ENCODE measurements at regions not wholly inside any gene's neighbourhood (a gene's known extent, or its start where the extent isn't known, plus 50 kb on each side); places are given as distances from the start of the nearest gene placed in this dataset.
A peak's percentile ranks its signal among the peaks of the same experiment; 100 is the strongest.

- DNase-seq, result no peak
Measured at GRCh38 chr13:44224450-44225149, 149.0 kb upstream of the SERP2 start.

GRCh38 chr13:44229371-44230030 lies 144.1 kb upstream of the SERP2 start:
- DNase-seq, result no peak

- no peak for DNase-seq
Measured at GRCh38 chr13:44230071-44230470, 143.6 kb upstream of the SERP2 start.

DNA sequence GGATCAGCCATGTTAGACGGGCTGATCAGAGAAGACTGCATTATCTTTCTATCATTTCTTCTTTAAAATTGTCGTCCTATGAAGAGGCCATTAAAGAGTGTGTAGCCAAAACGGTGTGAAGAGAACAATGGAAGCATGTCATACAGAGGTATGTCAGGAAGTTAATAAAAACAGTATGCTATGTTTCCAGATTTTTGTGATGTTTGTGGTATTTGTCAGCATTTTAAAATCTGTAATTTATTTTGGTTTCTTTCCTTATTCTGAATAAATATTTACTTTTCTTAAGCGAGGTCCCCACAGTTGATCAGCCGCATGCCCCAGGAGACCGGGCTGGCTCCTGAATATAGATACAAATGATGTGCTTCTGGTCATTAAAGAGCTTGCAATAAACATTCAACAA lies 142.9 kb upstream of the SERP2 start:
- DNase-seq, result no peak

DNA sequence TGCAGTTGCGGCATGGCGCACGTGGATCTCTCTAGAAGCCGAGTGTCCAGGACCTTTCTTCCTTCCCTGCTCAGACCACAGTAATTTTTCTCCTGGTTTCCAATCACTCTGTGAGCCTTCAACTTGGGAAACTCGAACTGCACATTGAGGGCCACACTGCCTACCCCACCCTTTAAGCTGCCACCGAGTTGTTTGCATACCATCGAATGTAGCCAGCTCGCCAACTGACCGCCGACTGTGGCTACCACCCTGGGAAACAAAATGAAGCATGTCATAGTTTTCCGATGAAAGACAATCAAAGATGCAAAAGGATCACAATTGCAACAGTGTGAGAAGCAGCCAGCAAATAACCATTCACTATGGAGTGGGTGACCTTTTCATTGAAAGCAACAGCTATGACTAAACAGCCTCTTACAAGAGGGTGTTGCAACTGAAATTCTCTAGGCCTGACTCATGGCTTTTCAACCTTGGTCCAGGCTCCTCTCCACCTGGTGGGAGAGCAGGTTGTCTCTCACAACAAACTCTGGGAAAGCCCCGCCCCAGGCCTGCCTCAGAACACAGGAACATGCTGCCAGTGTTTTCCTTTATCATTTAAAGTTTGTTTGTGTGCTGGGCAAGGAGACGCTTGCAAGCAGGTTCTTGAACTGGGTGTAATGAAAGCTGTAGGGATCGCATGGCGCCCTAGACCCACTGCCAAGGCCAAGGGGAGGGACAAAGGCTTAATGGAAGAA lies 141.7 kb upstream of the SERP2 start:
- DNase-seq, result peak; percentile 37 to 64

DNA sequence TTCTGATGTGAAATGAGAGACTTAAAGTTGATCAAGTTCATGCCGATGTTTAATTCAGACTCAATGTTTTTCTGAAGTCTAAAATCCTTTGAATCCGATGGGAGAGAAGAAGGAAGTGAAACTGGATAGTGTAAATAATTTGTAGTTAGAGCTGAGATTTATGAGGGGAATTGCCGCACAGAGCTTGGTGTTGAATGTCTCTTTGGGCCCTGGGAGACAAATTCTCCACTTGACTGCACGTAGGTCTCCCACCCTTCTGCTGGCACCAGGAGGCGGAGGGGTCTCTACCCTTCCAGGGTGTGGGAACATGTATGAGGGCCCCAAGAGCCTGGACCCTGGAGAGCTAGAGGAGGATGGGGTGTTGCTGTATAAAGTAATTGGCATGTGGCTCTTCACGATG lies 140.8 kb upstream of the SERP2 start:
- DNase-seq, result peak; percentile 22 to 31

- no peak for DNase-seq
Measured at GRCh38 chr13:44234566-44234965, 139.1 kb upstream of the SERP2 start.

- DNase-seq, result peak; percentile 66 to 70
Measured at GRCh38 chr13:44236370-44236769, 137.3 kb upstream of the SERP2 start.

GRCh38 chr13:44236801-44237207 lies 136.8 kb upstream of the SERP2 start:
- DNase-seq, result peak; percentile 38 to 61

DNA sequence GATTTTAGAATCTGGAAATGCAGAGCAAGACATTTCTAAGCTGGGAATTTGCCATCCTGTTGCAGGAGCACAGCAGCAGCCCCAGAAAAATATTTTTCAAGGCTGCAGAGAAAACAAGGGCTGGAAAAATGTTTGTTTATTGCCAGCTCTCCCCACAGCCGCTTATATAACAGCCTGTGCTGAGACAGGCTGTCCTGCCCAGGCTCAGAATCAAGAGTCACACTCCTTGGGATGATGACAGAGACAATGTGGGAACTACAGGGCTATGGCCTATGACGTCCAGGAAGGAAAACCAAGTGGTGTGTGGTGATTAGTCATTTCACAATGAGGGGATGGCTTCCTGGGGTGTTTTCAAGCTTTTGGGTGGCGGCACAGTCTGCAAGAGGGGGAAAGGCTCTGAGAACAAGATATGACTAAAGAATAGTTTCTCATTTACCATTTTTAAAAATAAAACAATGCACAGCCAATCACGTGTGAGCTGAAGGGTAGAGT lies 136.3 kb upstream of the SERP2 start:
- DNase-seq, result peak; percentile 90 to 96

DNA sequence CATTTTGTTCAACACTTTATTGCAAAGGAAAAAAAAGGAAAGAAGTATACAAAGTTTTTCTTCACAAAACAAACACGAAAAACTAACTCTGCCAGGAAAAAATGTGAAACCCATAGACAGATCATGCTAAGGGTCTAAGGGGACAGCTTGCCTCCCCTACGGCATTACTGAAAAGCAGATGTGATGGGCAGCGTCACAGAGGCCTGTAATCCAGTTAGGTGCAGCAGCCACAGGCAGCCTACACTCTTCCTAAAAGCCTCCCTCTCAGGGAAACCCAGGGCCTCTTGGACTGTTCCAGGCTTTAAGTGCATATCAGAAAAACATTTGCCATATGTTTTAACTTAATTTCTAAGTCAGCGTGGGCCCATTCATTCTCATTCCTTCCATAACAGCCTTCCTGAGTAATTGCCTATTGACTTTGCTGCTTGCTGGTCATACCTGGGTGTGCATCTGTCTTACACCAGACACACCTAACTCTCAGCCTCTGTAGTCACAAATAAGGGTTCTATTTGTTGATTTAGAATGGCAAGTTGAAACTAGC lies 135.7 kb upstream of the SERP2 start:
- DNase-seq, result no peak

DNA sequence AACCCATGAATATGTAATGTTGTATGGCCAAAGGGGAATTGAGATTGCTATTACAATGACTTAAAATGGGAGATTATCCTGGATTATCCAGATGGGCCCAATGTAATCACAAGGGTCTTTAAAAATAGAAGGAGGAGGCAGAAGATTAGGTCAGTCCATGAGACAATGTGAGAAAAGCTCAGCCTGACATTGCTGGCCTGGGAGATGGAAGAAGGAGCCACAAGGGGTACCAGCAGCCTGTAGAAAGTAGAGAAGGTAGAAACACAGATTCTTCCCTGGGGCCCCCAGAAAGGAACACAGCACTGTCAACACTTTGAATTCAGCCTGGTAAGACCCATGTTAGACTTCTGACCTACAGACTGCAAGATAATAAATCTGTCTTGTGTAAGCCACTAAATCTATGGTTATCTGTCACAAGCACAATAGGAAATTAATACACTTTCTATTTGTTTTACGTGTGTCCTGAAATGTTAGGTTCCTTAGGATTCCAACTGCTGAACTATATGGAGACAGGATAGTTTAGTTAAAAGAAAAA lies 132.9 kb upstream of the SERP2 start:
- no peak for DNase-seq

- DNase-seq, result no peak
Measured at GRCh38 chr13:44241638-44242037, 132.0 kb upstream of the SERP2 start.

GRCh38 chr13:44242766-44243165 lies 130.9 kb upstream of the SERP2 start:
- DNase-seq, result no peak

- peak; percentile 63 to 78 for DNase-seq
Measured at GRCh38 chr13:44243198-44243857, 130.3 kb upstream of the SERP2 start.

DNA sequence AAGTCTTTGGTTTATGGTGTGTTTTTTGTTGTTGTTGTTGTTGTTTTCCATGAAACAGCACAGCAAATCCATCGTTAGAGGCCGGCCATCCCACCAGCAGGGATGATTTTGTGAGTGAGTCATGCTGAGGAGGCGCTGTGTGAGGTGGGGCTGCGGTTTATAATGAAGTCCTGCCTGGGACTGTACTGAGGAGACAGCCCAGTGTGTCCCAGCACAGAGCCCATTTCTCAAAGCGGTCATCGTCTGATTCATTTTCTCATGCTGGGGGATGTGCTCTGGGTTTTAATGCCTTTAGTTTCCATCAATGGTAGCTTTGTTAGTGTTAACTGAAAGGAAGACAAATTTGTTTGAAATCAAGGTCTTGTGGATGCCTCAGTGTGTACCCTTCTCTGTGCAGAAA lies 129.3 kb upstream of the SERP2 start:
- peak in 1 of 2 donors; percentile 28 for DNase-seq

- no peak for DNase-seq
Measured at GRCh38 chr13:44249431-44249836, 124.2 kb upstream of the SERP2 start.

- DNase-seq, result no peak
Measured at GRCh38 chr13:44252938-44253337, 120.7 kb upstream of the SERP2 start.

- DNase-seq, result no peak
Measured at GRCh38 chr13:44255771-44256364, 117.8 kb upstream of the SERP2 start.

DNA sequence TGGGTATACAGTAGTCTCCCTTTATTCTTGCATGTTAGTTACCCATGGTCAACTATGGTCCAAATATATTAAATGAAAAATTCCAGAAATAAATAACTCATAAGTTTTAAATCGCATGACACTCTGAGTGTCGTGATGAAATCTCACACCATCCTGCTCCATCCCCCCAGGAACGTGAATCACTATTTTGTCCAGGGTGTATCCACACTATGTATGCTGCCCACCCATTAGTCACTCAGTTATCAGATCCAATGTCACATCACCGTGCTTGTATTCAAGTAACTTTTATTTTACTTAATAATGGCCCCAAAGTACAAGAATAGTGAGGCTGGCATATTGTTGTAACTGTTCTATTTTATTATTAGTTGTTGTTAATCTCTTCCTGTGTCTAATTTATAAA lies 115.8 kb upstream of the SERP2 start:
- DNase-seq, result no peak

GRCh38 chr13:44259045-44260027 lies 114.3 kb upstream of the SERP2 start:
- peak; percentile 92 to 99 for DNase-seq

All from inflammatory macrophage treated with lipopolysaccharide for 1 hour (primary cell).